ENCODE measurements at regions not wholly inside any gene's neighbourhood (a gene's known extent, or its start where the extent isn't known, plus 50 kb on each side); places are given as distances from the start of the nearest gene placed in this dataset.

- H3K18ac ChIP-seq (ENCODE audit: low read depth, low read length), result no peak overlapping the region
- H4K5ac ChIP-seq (ENCODE audit: low read depth, low read length), result no peak overlapping the region
- intact Hi-C loops (cut with micrococcal nuclease), result no loop called here
- H3K9me3 ChIP-seq (ENCODE audit: control insufficient read depth, insufficient read depth, low read length), result no peaks in the 10 kb centered on the region
- H4K8ac ChIP-seq (ENCODE audit: low read depth in 2 of 2, low read length in 2 of 2), result no peak overlapping the region
- H4K20me1 ChIP-seq (ENCODE audit: insufficient read depth, low read length), result no peaks in the 10 kb centered on the region
- H3K79me1 ChIP-seq (ENCODE audit: low read depth in 1 of 2, low read length in 2 of 2), result no peaks in the 10 kb centered on the region
- DNase-seq, result no peak
- no peak overlapping the region for H3K4ac ChIP-seq (ENCODE audit: low read depth, low read length)
- no peaks in the 10 kb centered on the region for H3K36me3 ChIP-seq (ENCODE audit: control insufficient read depth, insufficient read depth, low read length)
- no peaks in the 10 kb centered on the region for H3K9me1 ChIP-seq (ENCODE audit: insufficient read depth, low read length)
- H2AFZ ChIP-seq (replicated peaks; ENCODE audit: low read length, poor library complexity), result no peak overlapping the region
- H3K27me3 ChIP-seq (ENCODE audit: control insufficient read depth, insufficient read depth, low read length), result no peaks in the 10 kb centered on the region; the same call in 1 of the 2 replicates
- H3K4me3 ChIP-seq (ENCODE audit: insufficient read depth, low read depth, low read length), result no peak overlapping the region
- no peak overlapping the region for H2BK120ac ChIP-seq (ENCODE audit: low read depth, low read length)
- no peak overlapping the region for H3K14ac ChIP-seq (replicated peaks; ENCODE audit: low read depth, low read length)
- POLR2A ChIA-PET (ENCODE audit: unreplicated experiment), result no interaction called here
- dilution Hi-C loops (cut with HindIII; ENCODE audit: low sequenced_read_pairs, unreplicated experiment), result no loop called here
- no peak overlapping the region for H2AK5ac ChIP-seq (ENCODE audit: low read depth, low read length)
- in situ Hi-C loops (cut with MboI; ENCODE audit: low sequenced_read_pairs), result no loop called here
- H2BK20ac ChIP-seq (ENCODE audit: low read depth, low read length), result no peak overlapping the region
- no peak overlapping the region for H3K56ac ChIP-seq (ENCODE audit: extremely low read depth, insufficient read depth, low read length)
- H2BK15ac ChIP-seq (ENCODE audit: low read depth, low read length), result no peak overlapping the region
- TF ChIP-seq NFE2L2 (IDR thresholded peaks at IDR 0.05; ENCODE audit: low read depth, low read length) (no peak), FOS (IDR thresholded peaks at IDR 0.05; ENCODE audit: low read depth, low read length) (no peak), SMC3 (IDR thresholded peaks at IDR 0.05; ENCODE audit: low read depth, low read length) (no peak), RAD21 (IDR thresholded peaks at IDR 0.05; ENCODE audit: low read length) (no peak), MAFK (IDR thresholded peaks at IDR 0.05; ENCODE audit: low read depth, low read length) (no peak), MAZ (IDR thresholded peaks at IDR 0.05; ENCODE audit: borderline replicate concordance, low read depth, low read length) (no peak), RFX5 (IDR thresholded peaks at IDR 0.05; ENCODE audit: low read depth, low read length) (no peak), CHD1 (IDR thresholded peaks at IDR 0.05; ENCODE audit: low read depth, low read length) (no peak), MXI1 (IDR thresholded peaks at IDR 0.05; ENCODE audit: borderline replicate concordance, low read depth, low read length) (no peak), CEBPB (IDR thresholded peaks at IDR 0.05; ENCODE audit: low read depth, low read length) (no peak), USF2 (IDR thresholded peaks at IDR 0.05; ENCODE audit: low read depth, low read length) (no peak), RCOR1 (IDR thresholded peaks at IDR 0.05; ENCODE audit: insufficient replicate concordance, low read length) (no peak), POLR2A (IDR thresholded peaks at IDR 0.05; ENCODE audit: low read depth, low read length) (no peak), BHLHE40 (IDR thresholded peaks at IDR 0.05; ENCODE audit: low read depth, low read length) (no peak), ELK1 (IDR thresholded peaks at IDR 0.05; ENCODE audit: borderline replicate concordance, low read depth, low read length) (no peak)
- CTCF ChIA-PET, result no interaction called here
- no peak for ATAC-seq (ENCODE audit: low read depth)
- H2BK5ac ChIP-seq (ENCODE audit: low read depth, low read length, poor library complexity, severe bottlenecking), result no peak overlapping the region
- no peak overlapping the region for H3K9ac ChIP-seq (ENCODE audit: low read depth, low read length)
- H3K4me2 ChIP-seq (ENCODE audit: low read depth, low read length), result no peak overlapping the region
- no peak overlapping the region for H2AK9ac ChIP-seq (replicated peaks; ENCODE audit: low read depth, low read length, poor library complexity)
- 100% methylated on average over 1 of the region's 5 CpGs; no CpG with 5 or more reads in 1 of the 2 experiments for WGBS, 2 experiments (ENCODE audit: extremely low coverage in 2 of 2, insufficient read length in 1 of 2)
- no peak overlapping the region for H3K23ac ChIP-seq (ENCODE audit: low read depth, low read length)
- H4K91ac ChIP-seq (ENCODE audit: insufficient read depth, low read depth, low read length), result no peak overlapping the region
- no TSS peak for BruUV-seq (replicated peaks)
- no peaks in the 10 kb centered on the region for H3K4me1 ChIP-seq (ENCODE audit: control insufficient read depth, insufficient read depth, low read length)
- H3K27ac ChIP-seq (ENCODE audit: insufficient read depth, low read length), result no peak overlapping the region
Measured at GRCh38 chr19:31470952-31471351, 121.7 kb upstream of the TSHZ3 start.

Data from IMR-90 (cell line).